Endothelial cell of umbilical vein (primary cell): ENCODE measurements at regions not wholly inside any gene's neighbourhood (a gene's known extent, or its start where the extent isn't known, plus 50 kb on each side); places are given as distances from the start of the nearest gene placed in this dataset.

Experiments used
- BruUV-seq: library from RNA; stranded (reverse); fragments of 400-500 nt; replicated peaks from 2 replicates; lab custom pipeline; 2021; lab: Mats Ljungman, UMichigan
- CTCF ChIA-PET: fragments of 300-600, 350-600 bp; sonication (Branson Sonifier 250); formaldehyde crosslinking; loops from one replicate; lab custom pipeline; 2021; ENCODE audit warnings: antibody characterized with exemption, inconsistent platforms; lab: Charles Lee
- POLR2A ChIA-PET: fragments of 300-600, 350-600 bp; sonication (Branson Sonifier 250); formaldehyde crosslinking; loops from one replicate; lab custom pipeline; 2021; ENCODE audit warnings: antibody characterized with exemption, inconsistent platforms; lab: Charles Lee
- DNase-seq: peaks from one replicate; pipeline ENCODE4 v3.0.0-alpha.2; 2011; ENCODE audit warnings: low read depth, low spot score
- FAIRE-seq: peaks from 2 replicates; lab custom pipeline; 2011; peaks lifted over from hg19 to GRCh38; lab: Jason Lieb, UNC
- H2AFZ ChIP-seq: 2 replicates; pipeline ENCODE4 v1.6.0; 2012; ENCODE audit warnings: low read depth, low read length, control low read depth, inconsistent platforms
- H3K27ac ChIP-seq: 2 replicates; pipeline ENCODE4 v1.5.1; 2011; ENCODE audit warnings: low read depth, mild to moderate bottlenecking, control low read depth, low read length, moderate library complexity; ENCODE audit not compliant: insufficient read depth
- H3K27me3 ChIP-seq, 2 experiments: 2 replicates each; pipeline versions ENCODE4 v1.6.0 to v1.6.1; 2011; ENCODE audit warnings: low read length in 2 of 2, mixed read lengths in 1 of 2; ENCODE audit not compliant: control insufficient read depth in 2 of 2, insufficient read depth in 2 of 2
- H3K36me3 ChIP-seq, 2 experiments: 2 replicates in 1 of 2; 3 replicates in 1 of 2; pipeline ENCODE4 v1.5.1; 2011; ENCODE audit warnings: low read length in 2 of 2, mild to moderate bottlenecking in 1 of 2, moderate library complexity in 1 of 2; ENCODE audit not compliant: control insufficient read depth in 2 of 2, insufficient read depth in 2 of 2; ENCODE audit errors: extremely low read depth in 1 of 2
- H3K4me1 ChIP-seq: 3 replicates; pipeline ENCODE4 v1.5.1; 2011; ENCODE audit warnings: mild to moderate bottlenecking, low read length; ENCODE audit not compliant: control insufficient read depth, insufficient read depth; ENCODE audit errors: extremely low read depth
- H3K4me2 ChIP-seq: 2 replicates; pipeline ENCODE4 v1.6.1; 2011; ENCODE audit warnings: low read length, control low read depth, mixed read lengths; ENCODE audit not compliant: insufficient read depth
- H3K4me3 ChIP-seq, 3 experiments: fragments of 200-600 bp in 1 of 3; sonication (generic), shearing (Covaris generic) in 1 of 3; replicated peaks in 1 of 3; 2 replicates each; pipeline ENCODE4 v1.5.1; 2011 to 2016; ENCODE audit warnings: control low read depth in 3 of 3, low read length in 3 of 3, mild to moderate bottlenecking in 2 of 3, inconsistent platforms in 1 of 3, low read depth in 1 of 3, moderate library complexity in 1 of 3; ENCODE audit not compliant: insufficient read depth in 1 of 3
- H3K79me2 ChIP-seq: 2 replicates; pipeline ENCODE4 v1.6.0; 2012; ENCODE audit warnings: low read length, inconsistent platforms; ENCODE audit not compliant: control insufficient read depth, insufficient read depth
- H3K9ac ChIP-seq: replicated peaks from 2 replicates; pipeline ENCODE3; 2011; ENCODE audit warnings: low read length, control low read depth; ENCODE audit not compliant: insufficient read depth; ENCODE audit errors: extremely low read depth
- H3K9me1 ChIP-seq: replicated peaks from 3 replicates; pipeline ENCODE4 v1.6.0; 2011; ENCODE audit warnings: mild to moderate bottlenecking, low read length; ENCODE audit not compliant: control insufficient read depth, insufficient read depth; ENCODE audit errors: extremely low read depth
- H3K9me3 ChIP-seq: replicated peaks from 2 replicates; pipeline ENCODE4 v1.5.1; 2012; ENCODE audit warnings: low read length, inconsistent platforms; ENCODE audit not compliant: control insufficient read depth, insufficient read depth
- H4K20me1 ChIP-seq: replicated peaks from 2 replicates; pipeline ENCODE3; 2011; ENCODE audit warnings: mild to moderate bottlenecking, low read length; ENCODE audit not compliant: control insufficient read depth, insufficient read depth; ENCODE audit errors: extremely low read depth
- CTCF ChIP-seq, 2 donors: IDR thresholded peaks; 1 replicate in 1 of 2; 2 replicates in 1 of 2; pipeline ENCODE4 v1.5.1; 2011; ENCODE audit warnings: low read length in 2 of 2, mild to moderate bottlenecking in 2 of 2, moderate library complexity in 2 of 2, control low read depth in 1 of 2, inconsistent platforms in 1 of 2, low read depth in 1 of 2; ENCODE audit not compliant: insufficient read depth in 1 of 2; ENCODE audit errors: extremely low read depth in 1 of 2
- EZH2 ChIP-seq: IDR thresholded peaks from 2 replicates; pipeline ENCODE4 v1.6.1; 2012; ENCODE audit warnings: borderline replicate concordance, low read depth, mild to moderate bottlenecking, moderate library complexity, low read length, inconsistent platforms; ENCODE audit not compliant: severe bottlenecking
- GATA2 ChIP-seq: IDR thresholded peaks from 2 replicates; pipeline ENCODE4 v1.7.0; 2011; ENCODE audit warnings: low read depth, mild to moderate bottlenecking, moderate library complexity, mixed read lengths, low read length; ENCODE audit not compliant: insufficient read length, insufficient read depth
- JUN ChIP-seq: IDR thresholded peaks from 2 replicates; pipeline ENCODE4 v1.6.1; 2011; ENCODE audit warnings: borderline replicate concordance, low read depth; ENCODE audit not compliant: insufficient read length, insufficient read depth
- MAX ChIP-seq: IDR thresholded peaks from 2 replicates; pipeline ENCODE4 v1.6.1; 2011; ENCODE audit not compliant: insufficient read depth, insufficient read length
- MYC ChIP-seq: IDR thresholded peaks from one replicate; pipeline ENCODE4 v1.6.1; 2011; ENCODE audit warnings: mild to moderate bottlenecking, low read depth, low read length
- POLR2A ChIP-seq: IDR thresholded peaks from 2 replicates; pipeline ENCODE4 v1.6.1; 2012; ENCODE audit warnings: low read depth, mild to moderate bottlenecking, control low read depth, low read length
- POLR2AphosphoS5 ChIP-seq: IDR thresholded peaks from 2 replicates; pipeline ENCODE4 v1.6.1; 2012; ENCODE audit warnings: low read depth, mild to moderate bottlenecking, control low read depth, low read length, moderate library complexity; ENCODE audit not compliant: insufficient read depth
- dilution Hi-C: fragments of 300-500 bp; cut with MboI; formaldehyde crosslinking; loops from one replicate; pipeline ENCODE4 v1.15.0; 2019; ENCODE audit warnings: low sequenced_read_pairs; ENCODE audit not compliant: extremely low pct_ligation_motif_present
- intact Hi-C: fragments of 100-400 bp; cut with micrococcal nuclease; formaldehyde crosslinking; loops from one replicate; pipeline ENCODE4 v1.10.0; 2022

GRCh38 chr12:118921761-118922160, 59.6 kb upstream of the SRRM4 start:
- dilution Hi-C loops, result no loop called here
- Histone ChIP-seq H3K4me2 (no peak overlapping the region), H3K4me1 (no peaks in the 10 kb centered on the region), H3K9me3 (peaks cover 3% of the 10 kb centered on the region), H3K79me2 (no peaks in the 10 kb centered on the region), H3K9ac (no peak overlapping the region), H4K20me1 (no peaks in the 10 kb centered on the region), H3K27ac (no peak overlapping the region), H3K27me3 (no peaks in the 10 kb centered on the region), H3K36me3 (no peaks in the 10 kb centered on the region), H3K4me3 (no peak overlapping the region), H2AFZ (no peak overlapping the region), H3K9me1 (no peaks in the 10 kb centered on the region)
- FAIRE-seq (no peak), DNase-seq (no peak)
- ChIA-PET POLR2A (no interaction called here), CTCF (interaction anchor here (1.6 kb wide), 1 partner anchor 9 kb away, joined by 3 read pairs; no protein-coding TSS in a partner anchor)
- no TSS peak for BruUV-seq
- no peak for TF ChIP-seq JUN
- no peak for TF ChIP-seq GATA2
- TF ChIP-seq POLR2A, result no peak
- no peak for TF ChIP-seq POLR2AphosphoS5
- TF ChIP-seq EZH2, result no peak
- no peak for TF ChIP-seq MAX
- no peak for TF ChIP-seq MYC
- no peak for TF ChIP-seq CTCF (IDR thresholded peaks at IDR 0.05; ENCODE audit: extremely low read depth in 1 of 2, insufficient read depth in 1 of 2, low read depth in 1 of 2, low read length in 2 of 2)
- intact Hi-C loops, result no loop called here
